ENCODE measurements at regions not wholly inside any gene's neighbourhood (a gene's known extent, or its start where the extent isn't known, plus 50 kb on each side); places are given as distances from the start of the nearest gene placed in this dataset.

DNA sequence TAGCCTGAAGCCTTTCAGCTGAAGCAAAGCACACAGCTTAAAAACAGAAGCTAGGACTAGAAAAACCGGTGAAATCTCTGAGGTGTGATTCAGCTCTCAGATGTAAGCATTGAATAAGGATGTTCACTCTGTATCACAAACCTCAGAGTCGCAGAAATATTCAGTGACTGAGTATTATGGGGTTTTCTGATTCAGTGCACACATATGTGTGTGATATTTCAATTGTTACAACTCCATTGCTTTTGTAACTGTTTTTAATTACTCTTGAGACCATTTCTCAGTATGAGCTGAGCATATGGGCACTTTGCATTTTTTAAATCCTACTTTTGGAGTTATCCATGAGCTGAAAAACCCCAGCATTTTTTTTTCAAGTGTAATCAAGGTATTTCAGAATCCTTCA is 868.8 kb downstream of the NTRK3 start:
- TF ChIP-seq POLR2A (IDR thresholded peaks at IDR 0.05) (no peak), CTCF (IDR thresholded peaks at IDR 0.05) (no peak), POLR2AphosphoS5 (IDR thresholded peaks at IDR 0.05) (no peak), EP300 (IDR thresholded peaks at IDR 0.05) (no peak)
